ENCODE measurements at regions not wholly inside any gene's neighbourhood (a gene's known extent, or its start where the extent isn't known, plus 50 kb on each side); places are given as distances from the start of the nearest gene placed in this dataset.
"Not testable (repeated sequence)": the region's sequence is repeated elsewhere in the genome, so short reads cannot be mapped to it uniquely, and the experiment has no call there.

DNA sequence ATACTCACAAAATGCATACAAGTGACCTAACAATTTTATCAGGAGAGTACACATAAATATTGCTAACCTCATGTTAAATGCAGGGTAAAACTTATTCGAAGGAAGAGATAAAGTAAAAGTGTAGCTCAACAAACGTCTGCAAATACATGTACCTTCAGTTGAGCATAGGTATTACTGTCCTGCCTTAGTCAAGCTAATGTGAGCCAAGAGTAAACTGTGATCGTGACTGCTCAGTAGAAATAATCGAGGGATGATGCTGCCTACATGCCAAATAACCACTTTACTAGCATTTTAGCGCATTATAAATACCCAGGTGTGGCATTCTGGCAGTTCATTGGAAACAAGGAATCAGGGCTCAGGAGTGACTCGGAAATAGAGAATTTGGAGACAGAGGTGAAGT is 779.5 kb downstream of the SOCS6 start:
- H3K4me3 ChIP-seq = no peak overlapping the region
- DNase-seq (ENCODE audit: low spot score) = no peak
- TF ChIP-seq CTCF (IDR thresholded peaks at IDR 0.05) = no peak

DNA sequence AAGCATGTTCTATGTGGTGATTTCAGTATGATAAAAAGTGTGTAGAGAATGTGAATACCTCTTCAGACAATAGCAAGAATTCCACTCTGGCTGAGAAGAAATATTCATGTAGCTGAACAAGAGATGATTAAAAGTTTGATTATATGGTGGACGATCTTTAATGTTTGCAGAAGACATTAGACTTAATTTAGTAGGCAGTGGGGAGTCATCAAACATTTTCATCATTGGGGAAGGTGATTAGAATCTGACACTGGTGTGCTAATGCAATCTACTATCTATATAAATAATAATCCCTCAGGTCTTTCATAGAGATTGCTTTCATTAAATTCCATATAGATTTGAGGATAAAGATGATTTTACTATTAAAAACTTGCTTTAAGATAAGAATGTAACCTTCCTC is 761.0 kb downstream of the SOCS6 start:
- Histone ChIP-seq H3K27ac (no peak overlapping the region), H3K4me3 (no peak overlapping the region)
- no peak for TF ChIP-seq CTCF (IDR thresholded peaks at IDR 0.05)
- DNase-seq (ENCODE audit: low spot score) = no peak

More for the DNA sequence above, 779.5 kb downstream of the SOCS6 start:
- H3K27ac ChIP-seq = no peak overlapping the region

- no peak for DNase-seq (ENCODE audit: low spot score)
- TF ChIP-seq CTCF (IDR thresholded peaks at IDR 0.05) = no peak
- Histone ChIP-seq H3K27ac (no peak overlapping the region), H3K4me3 (no peak overlapping the region)
These were observed 759.0 kb downstream of the SOCS6 start for GRCh38 chr18:71047882-71048281.

- DNase-seq (ENCODE audit: low spot score) = no peak
- Histone ChIP-seq H3K4me3 (no peak overlapping the region), H3K27ac (no peak overlapping the region)
- no peak for TF ChIP-seq CTCF (IDR thresholded peaks at IDR 0.05)
These were observed 756.7 kb downstream of the SOCS6 start for GRCh38 chr18:71045331-71046065.

- no peak overlapping the region for H3K27ac ChIP-seq
- DNase-seq (ENCODE audit: low spot score) = no peak
- H3K4me3 ChIP-seq = no peak overlapping the region
- TF ChIP-seq CTCF (IDR thresholded peaks at IDR 0.05) = no peak
These were observed 751.3 kb downstream of the SOCS6 start for GRCh38 chr18:71040161-71040560.

DNA sequence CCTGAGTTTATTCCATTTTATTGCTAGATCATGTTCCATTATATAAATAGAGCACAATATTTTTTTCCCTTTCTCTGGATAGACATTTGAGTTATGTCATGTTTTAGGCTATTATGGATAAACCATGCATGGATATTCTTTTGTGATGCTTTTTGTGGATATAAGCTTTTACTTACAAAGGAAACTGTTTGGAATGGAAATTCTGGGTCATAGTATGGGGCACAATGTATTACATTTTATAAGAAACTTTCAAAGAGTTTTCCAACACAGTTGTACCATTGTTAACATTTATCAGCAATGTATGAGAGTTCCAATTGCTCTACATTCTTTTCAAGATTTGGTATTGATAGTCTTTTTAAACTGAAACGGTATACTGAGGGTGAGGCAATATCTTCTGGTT is 749.4 kb downstream of the SOCS6 start:
- no peak for TF ChIP-seq CTCF (IDR thresholded peaks at IDR 0.05)
- no peak for DNase-seq (ENCODE audit: low spot score)
- no peak overlapping the region for H3K27ac ChIP-seq
- no peak overlapping the region for H3K4me3 ChIP-seq

DNA sequence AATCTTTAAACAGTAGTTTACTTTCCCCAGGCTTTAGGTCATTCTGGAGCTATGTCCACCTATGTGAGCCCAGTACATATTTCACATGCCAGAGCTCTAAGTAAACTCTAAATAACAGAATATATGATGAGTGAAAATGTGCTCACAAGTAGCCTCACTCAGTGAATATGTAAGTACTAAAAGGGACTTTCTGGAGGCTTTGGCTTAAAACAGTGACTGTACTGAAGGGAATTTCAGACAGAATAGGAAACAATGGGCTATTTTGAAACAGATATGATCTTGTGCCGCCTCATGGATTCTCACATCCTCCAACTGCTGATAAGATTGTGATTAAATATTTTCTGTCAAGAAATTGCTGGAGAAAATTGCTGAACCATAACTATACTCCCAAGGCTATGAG is 747.9 kb downstream of the SOCS6 start:
- Histone ChIP-seq H3K27ac (no peak overlapping the region), H3K4me3 (no peak overlapping the region)
- no peak for TF ChIP-seq CTCF (IDR thresholded peaks at IDR 0.05)
- DNase-seq (ENCODE audit: low spot score) = no peak

- not testable (repeated sequence) for H3K27ac ChIP-seq; H3K4me3 ChIP-seq; DNase-seq (ENCODE audit: low spot score)
These were observed 742.7 kb downstream of the SOCS6 start for GRCh38 chr18:71031296-71032191.

- DNase-seq (ENCODE audit: low spot score); H3K27ac ChIP-seq; H3K4me3 ChIP-seq: not testable (repeated sequence)
These were observed 741.2 kb downstream of the SOCS6 start for GRCh38 chr18:71030085-71030484.
